RKO (cell line): ENCODE measurements at regions not wholly inside any gene's neighbourhood (a gene's known extent, or its start where the extent isn't known, plus 50 kb on each side); places are given as distances from the start of the nearest gene placed in this dataset.
"Not testable (repeated sequence)": the region's sequence is repeated elsewhere in the genome, so short reads cannot be mapped to it uniquely, and the experiment has no call there.

ENCODE experiments used
- DNase-seq: peaks from one replicate; pipeline ENCODE4 v3.0.0-alpha.2; 2016; ENCODE audit warnings: low spot score

GRCh38 chr2:11995456-11995855 is 249.0 kb downstream of the LPIN1 start:
- no peak for DNase-seq

GRCh38 chr2:11996618-11997017 is 250.2 kb downstream of the LPIN1 start:
- no peak for DNase-seq

- no peak for DNase-seq
Observed at GRCh38 chr2:11997142-11997541, 250.7 kb downstream of the LPIN1 start.

- DNase-seq: no peak
Observed at GRCh38 chr2:11998218-11998617, 251.8 kb downstream of the LPIN1 start.

- no peak for DNase-seq
Observed at GRCh38 chr2:11998626-11999378, 252.4 kb downstream of the LPIN1 start.

- DNase-seq: no peak
Observed at GRCh38 chr2:12001621-12002020, 255.2 kb downstream of the LPIN1 start.

- no peak for DNase-seq
Observed at GRCh38 chr2:12002215-12002614, 255.8 kb downstream of the LPIN1 start.

- DNase-seq: no peak
Observed at GRCh38 chr2:12004713-12005112, 258.3 kb downstream of the LPIN1 start.

- no peak for DNase-seq
Observed at GRCh38 chr2:12005886-12006681, 259.7 kb downstream of the LPIN1 start.

- no peak for DNase-seq
Observed at GRCh38 chr2:12006850-12007249, 260.4 kb downstream of the LPIN1 start.

- no peak for DNase-seq
Observed at GRCh38 chr2:12007282-12007681, 260.9 kb downstream of the LPIN1 start.

GRCh38 chr2:12008425-12009061 is 262.1 kb downstream of the LPIN1 start:
- no peak for DNase-seq

GRCh38 chr2:12009323-12009905 is 263.0 kb downstream of the LPIN1 start:
- DNase-seq: no peak

GRCh38 chr2:12010059-12010458 is 263.6 kb downstream of the LPIN1 start:
- no peak for DNase-seq

- DNase-seq: no peak
Observed at GRCh38 chr2:12010779-12011178, 264.3 kb downstream of the LPIN1 start.

GRCh38 chr2:12014088-12014960 is 267.9 kb downstream of the LPIN1 start:
- no peak for DNase-seq

GRCh38 chr2:12017499-12018157 is 271.2 kb downstream of the LPIN1 start:
- DNase-seq: no peak

- DNase-seq: not testable (repeated sequence)
Observed at GRCh38 chr2:12018726-12019125, 272.3 kb downstream of the LPIN1 start.

GRCh38 chr2:12020833-12021469 is 274.5 kb downstream of the LPIN1 start:
- DNase-seq: no peak

- DNase-seq: not testable (repeated sequence)
Observed at GRCh38 chr2:12024197-12024907, 277.9 kb downstream of the LPIN1 start.
